ENCODE measurements at regions not wholly inside any gene's neighbourhood (a gene's known extent, or its start where the extent isn't known, plus 50 kb on each side); places are given as distances from the start of the nearest gene placed in this dataset.

GRCh38 chr16:87227296-87227951 lies 89.8 kb downstream of the C16orf95 start:
- Histone ChIP-seq H3K9me3 (ENCODE audit: control insufficient read depth, insufficient read depth, low read depth, low read length) (no peaks in the 10 kb centered on the region), H3K79me2 (ENCODE audit: control insufficient read depth, insufficient read depth, low read length) (no peaks in the 10 kb centered on the region), H4K20me1 (ENCODE audit: control insufficient read depth, extremely low read depth, insufficient read depth, low read length) (no peaks in the 10 kb centered on the region), H3K9ac (ENCODE audit: insufficient read depth, low read length) (peak overlapping the region; percentile 53), H3K4me3 (replicated peaks in 1 of 4; ENCODE audit: control extremely low read depth in 1 of 4, insufficient read depth in 1 of 4, low read depth in 3 of 4, low read length in 4 of 4) (no peak overlapping the region), H3K4me2 (ENCODE audit: extremely low read depth, insufficient read depth, low read length) (peak overlapping the region; percentile 28), H3K27me3 (ENCODE audit: control insufficient read depth, insufficient read depth, low read length) (peaks cover 3% of the 10 kb centered on the region), H3K36me3 (ENCODE audit: control insufficient read depth, insufficient read depth, low read length) (no peaks in the 10 kb centered on the region), H3K27ac (ENCODE audit: insufficient read depth, low read length) (peak overlapping the region; percentile 71), H2AFZ (ENCODE audit: low read length) (peak overlapping the region; percentile 6), H3K4me1 (ENCODE audit: control insufficient read depth, extremely low read depth, insufficient read depth, low read length) (peaks cover 12% of the 10 kb centered on the region)
- peak; percentile 75 to 94 for DNase-seq (ENCODE audit: low read depth in 2 of 2)
- TF ChIP-seq EZH2 (IDR thresholded peaks at IDR 0.05; ENCODE audit: low read length, missing control alignments), result no peak
- TF ChIP-seq CTCF (conservative IDR thresholded peaks at IDR 0.05 in 1 of 2, IDR thresholded peaks at IDR 0.05 in 1 of 2; ENCODE audit: low read depth in 1 of 2, low read length in 2 of 2), result no peak

- H4K20me1 ChIP-seq (ENCODE audit: control insufficient read depth, extremely low read depth, insufficient read depth, low read length), result no peaks in the 10 kb centered on the region
- DNase-seq (ENCODE audit: low read depth in 2 of 2), result no peak
- H3K27me3 ChIP-seq (ENCODE audit: control insufficient read depth, insufficient read depth, low read length), result peaks cover 3% of the 10 kb centered on the region
- no peak for TF ChIP-seq EZH2 (IDR thresholded peaks at IDR 0.05; ENCODE audit: low read length, missing control alignments)
- no peak for TF ChIP-seq CTCF (conservative IDR thresholded peaks at IDR 0.05 in 1 of 2, IDR thresholded peaks at IDR 0.05 in 1 of 2; ENCODE audit: low read depth in 1 of 2, low read length in 2 of 2)
- H3K4me2 ChIP-seq (ENCODE audit: extremely low read depth, insufficient read depth, low read length), result no peak overlapping the region
- no peak overlapping the region for H3K27ac ChIP-seq (ENCODE audit: insufficient read depth, low read length)
- H3K4me1 ChIP-seq (ENCODE audit: control insufficient read depth, extremely low read depth, insufficient read depth, low read length), result peaks cover 12% of the 10 kb centered on the region
- H2AFZ ChIP-seq (ENCODE audit: low read length), result no peak overlapping the region
- no peaks in the 10 kb centered on the region for H3K79me2 ChIP-seq (ENCODE audit: control insufficient read depth, insufficient read depth, low read length)
- no peaks in the 10 kb centered on the region for H3K9me3 ChIP-seq (ENCODE audit: control insufficient read depth, insufficient read depth, low read depth, low read length)
- H3K36me3 ChIP-seq (ENCODE audit: control insufficient read depth, insufficient read depth, low read length), result no peaks in the 10 kb centered on the region
- H3K9ac ChIP-seq (ENCODE audit: insufficient read depth, low read length), result no peak overlapping the region
- no peak overlapping the region for H3K4me3 ChIP-seq (replicated peaks in 1 of 4; ENCODE audit: control extremely low read depth in 1 of 4, insufficient read depth in 1 of 4, low read depth in 3 of 4, low read length in 4 of 4)
These were observed 88.8 kb downstream of the C16orf95 start for GRCh38 chr16:87228363-87228762.

GRCh38 chr16:87229230-87230188 lies 87.7 kb downstream of the C16orf95 start:
- H3K9ac ChIP-seq (ENCODE audit: insufficient read depth, low read length), result no peak overlapping the region
- H3K79me2 ChIP-seq (ENCODE audit: control insufficient read depth, insufficient read depth, low read length), result no peaks in the 10 kb centered on the region
- H3K27ac ChIP-seq (ENCODE audit: insufficient read depth, low read length), result no peak overlapping the region
- no peak overlapping the region for H3K4me2 ChIP-seq (ENCODE audit: extremely low read depth, insufficient read depth, low read length)
- H3K27me3 ChIP-seq (ENCODE audit: control insufficient read depth, insufficient read depth, low read length), result peaks cover 3% of the 10 kb centered on the region
- peak in 1 of 2 donors; percentile 35 for DNase-seq (ENCODE audit: low read depth in 2 of 2)
- H3K9me3 ChIP-seq (ENCODE audit: control insufficient read depth, insufficient read depth, low read depth, low read length), result no peaks in the 10 kb centered on the region
- H3K4me3 ChIP-seq (replicated peaks in 1 of 4; ENCODE audit: control extremely low read depth in 1 of 4, insufficient read depth in 1 of 4, low read depth in 3 of 4, low read length in 4 of 4), result no peak overlapping the region
- H2AFZ ChIP-seq (ENCODE audit: low read length), result no peak overlapping the region
- H4K20me1 ChIP-seq (ENCODE audit: control insufficient read depth, extremely low read depth, insufficient read depth, low read length), result no peaks in the 10 kb centered on the region
- no peaks in the 10 kb centered on the region for H3K36me3 ChIP-seq (ENCODE audit: control insufficient read depth, insufficient read depth, low read length)
- H3K4me1 ChIP-seq (ENCODE audit: control insufficient read depth, extremely low read depth, insufficient read depth, low read length), result peaks cover 12% of the 10 kb centered on the region
- no peak for TF ChIP-seq EZH2 (IDR thresholded peaks at IDR 0.05; ENCODE audit: low read length, missing control alignments)
- no peak for TF ChIP-seq CTCF (conservative IDR thresholded peaks at IDR 0.05 in 1 of 2, IDR thresholded peaks at IDR 0.05 in 1 of 2; ENCODE audit: low read depth in 1 of 2, low read length in 2 of 2)
